Muscle layer of duodenum (tissue), 2 donors: ENCODE measurements at regions not wholly inside any gene's neighbourhood (a gene's known extent, or its start where the extent isn't known, plus 50 kb on each side); places are given as distances from the start of the nearest gene placed in this dataset.

Experiments used
- H3K27ac ChIP-seq: one replicate; pipeline ENCODE4 v1.7.0; 2013; ENCODE audit warnings: mild to moderate bottlenecking, low read length
- H3K27me3 ChIP-seq: one replicate; pipeline ENCODE4 v1.7.0; 2013; ENCODE audit warnings: low read depth, mild to moderate bottlenecking, control low read depth, low read length
- H3K36me3 ChIP-seq, 2 donors: one replicate each; pipeline ENCODE4 v1.7.0; 2013; ENCODE audit warnings: low read length in 2 of 2, control low read depth in 1 of 2, mild to moderate bottlenecking in 1 of 2; ENCODE audit not compliant: insufficient read depth in 2 of 2, control insufficient read depth in 1 of 2
- H3K4me1 ChIP-seq, 2 donors: one replicate each; pipeline ENCODE4 v1.7.0; 2013; ENCODE audit warnings: low read length in 2 of 2, mild to moderate bottlenecking in 2 of 2, control low read depth in 1 of 2, moderate library complexity in 1 of 2; ENCODE audit not compliant: insufficient read depth in 2 of 2, control insufficient read depth in 1 of 2
- H3K4me3 ChIP-seq, 2 donors: one replicate each; pipeline ENCODE4 v1.7.0; 2013; ENCODE audit warnings: low read length in 2 of 2, low read depth in 1 of 2, mild to moderate bottlenecking in 1 of 2
- H3K9me3 ChIP-seq, 2 donors: one replicate each; pipeline ENCODE4 v1.7.0; 2013; ENCODE audit warnings: low read length in 2 of 2, control low read depth in 1 of 2, mild to moderate bottlenecking in 1 of 2; ENCODE audit not compliant: control insufficient read depth in 1 of 2
- donor health status: healthy.

DNA sequence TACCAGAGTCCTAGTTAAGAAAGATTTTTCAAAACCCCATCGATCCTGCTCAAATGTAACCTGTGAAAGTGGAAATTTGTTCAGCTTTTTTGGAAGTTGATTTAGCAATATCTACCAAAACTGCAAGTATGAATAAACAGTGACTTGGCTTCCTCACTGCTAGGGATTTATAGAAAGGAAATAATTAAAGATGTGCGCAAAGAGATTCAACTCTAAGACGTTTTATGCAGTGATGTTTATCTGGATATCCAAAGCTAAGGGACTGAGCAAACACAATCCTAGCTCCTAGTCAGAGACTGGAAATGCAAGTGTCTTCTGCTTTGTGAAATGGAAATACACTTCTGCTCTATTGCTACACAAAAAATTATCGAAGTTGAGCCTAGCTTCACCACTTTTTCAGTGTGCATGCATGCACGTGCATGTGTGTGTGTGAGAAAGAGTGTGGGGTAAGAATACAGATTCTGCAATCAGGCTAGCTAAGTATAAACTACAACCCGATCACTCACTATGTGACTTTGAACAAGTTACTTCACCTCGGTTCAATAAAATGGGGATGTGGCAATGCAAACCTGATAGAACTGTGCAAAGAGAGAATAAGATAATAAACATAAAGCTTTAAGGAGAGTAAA is 52.1 kb upstream of the FOXF1 start:
- no peaks in the 10 kb centered on the region for H3K36me3 ChIP-seq
- H3K9me3 ChIP-seq, result peaks cover 0 to 15% of the 10 kb centered on the region in 2 donors
- peak overlapping the region; percentile 47 for H3K27ac ChIP-seq
- H3K4me3 ChIP-seq, result peak overlapping the region in 1 of 2 donors; percentile 17
- H3K27me3 ChIP-seq, result no peaks in the 10 kb centered on the region
- peaks cover 0 to 19% of the 10 kb centered on the region in 2 donors for H3K4me1 ChIP-seq

DNA sequence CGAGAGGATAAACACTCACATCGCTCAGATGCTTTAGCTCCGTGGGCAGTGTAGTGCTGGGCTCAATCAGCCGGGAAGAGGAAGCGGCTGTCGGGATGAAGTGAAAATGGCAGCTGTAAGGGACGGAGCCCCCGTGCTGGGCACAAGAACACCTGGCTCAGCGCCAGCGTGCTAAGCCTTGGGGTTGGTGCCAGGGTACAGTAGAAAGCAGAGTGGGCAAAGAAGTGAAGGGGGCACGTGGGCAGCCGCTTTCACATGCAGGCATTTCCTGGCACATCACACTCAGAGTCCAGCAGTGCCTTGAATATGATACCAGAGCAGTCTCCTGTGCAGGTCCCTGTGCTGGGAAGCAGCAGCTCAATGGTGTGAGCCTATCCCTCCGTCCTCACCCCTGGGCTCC is 51.1 kb upstream of the FOXF1 start:
- H3K9me3 ChIP-seq, result peaks cover 0 to 15% of the 10 kb centered on the region in 2 donors
- H3K36me3 ChIP-seq, result no peaks in the 10 kb centered on the region
- H3K27me3 ChIP-seq, result no peaks in the 10 kb centered on the region
- H3K4me3 ChIP-seq, result no peak overlapping the region
- H3K27ac ChIP-seq, result peak overlapping the region; percentile 8
- H3K4me1 ChIP-seq, result peaks cover 0 to 19% of the 10 kb centered on the region in 2 donors
